AG04450 (cell line): ENCODE measurements at regions not wholly inside any gene's neighbourhood (a gene's known extent, or its start where the extent isn't known, plus 50 kb on each side); places are given as distances from the start of the nearest gene placed in this dataset.
"Not testable (repeated sequence)": the region's sequence is repeated elsewhere in the genome, so short reads cannot be mapped to it uniquely, and the experiment has no call there.

Experiments
- CTCF ChIA-PET: fragments of 300-600, 350-600 bp; formaldehyde crosslinking; extraction: SDS; loops from one replicate; lab custom pipeline; 2022; ENCODE audit warnings: antibody characterized with exemption, inconsistent platforms; lab: Charles Lee
- POLR2A ChIA-PET: fragments of 350-600 bp; formaldehyde crosslinking; extraction: SDS; loops from one replicate; lab custom pipeline; 2021; ENCODE audit warnings: antibody characterized with exemption, inconsistent platforms; lab: Yijun Ruan, JAX
- DNase-seq: peaks from one replicate; pipeline ENCODE4 v3.0.0-alpha.2; 2011; ENCODE audit warnings: low read depth, low spot score
- H3K27ac ChIP-seq: one replicate; pipeline ENCODE4 v1.5.1; 2012; ENCODE audit warnings: low read depth, low read length, control low read depth
- H3K27me3 ChIP-seq: one replicate; pipeline ENCODE4 v1.6.0; 2012; ENCODE audit warnings: low read length; ENCODE audit not compliant: control insufficient read depth, insufficient read depth
- H3K4me3 ChIP-seq: 2 replicates; pipeline ENCODE4 v1.5.1; 2011; ENCODE audit warnings: mild to moderate bottlenecking, low read depth, low read length, control low read depth
- H3K9me3 ChIP-seq: 2 replicates; pipeline ENCODE4 v1.5.1; 2012; ENCODE audit warnings: low read length; ENCODE audit not compliant: control insufficient read depth, insufficient read depth
- CTCF ChIP-seq: IDR thresholded peaks from 2 replicates; pipeline ENCODE4 v1.5.1; 2011; ENCODE audit warnings: low read depth, low read length, control low read depth, inconsistent platforms

DNA sequence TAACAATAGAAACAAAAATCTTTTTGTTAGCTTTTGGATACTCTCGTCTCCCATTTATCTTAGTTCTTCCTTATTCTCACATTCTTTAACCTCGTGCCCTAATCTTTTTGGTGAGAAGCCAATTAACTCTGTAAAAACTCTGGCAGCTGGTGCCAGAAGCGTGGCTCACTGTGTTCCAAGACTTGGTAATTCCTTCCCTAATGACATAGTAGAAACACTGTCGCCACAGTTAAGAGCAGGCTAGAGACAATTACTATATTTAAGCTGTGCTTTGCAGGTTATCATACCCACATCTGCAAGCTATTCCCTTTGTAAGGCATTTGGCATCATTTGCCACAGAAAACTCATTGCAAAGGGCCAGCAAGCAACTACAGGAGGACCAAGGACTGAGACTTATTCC, 160.9 kb upstream of the PIK3R1 start:
- CTCF ChIA-PET = no interaction called here

DNA sequence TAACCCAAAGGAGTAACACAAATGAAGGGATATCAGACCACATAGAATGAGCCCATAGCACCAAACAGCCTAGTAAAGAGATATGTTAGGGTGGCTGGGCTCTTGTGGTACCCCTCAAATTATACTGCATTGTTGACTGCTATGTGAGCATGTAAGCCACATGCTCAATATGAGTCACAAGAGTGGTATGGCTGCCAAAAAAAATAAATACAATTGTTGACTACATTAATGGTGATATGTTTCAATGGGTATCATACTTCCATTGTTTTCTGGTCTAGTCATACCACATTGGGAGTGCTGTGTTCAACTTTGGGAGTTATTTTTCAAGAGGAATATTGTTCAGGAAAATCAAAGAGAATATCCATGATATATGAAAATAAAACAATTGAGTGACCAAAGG, 162.4 kb upstream of the PIK3R1 start:
- ChIA-PET CTCF (no interaction called here), POLR2A (no interaction called here)
- Histone ChIP-seq H3K27me3 (no peaks in the 10 kb centered on the region), H3K4me3 (no peak overlapping the region), H3K9me3 (no peaks in the 10 kb centered on the region), H3K27ac (no peak overlapping the region)
- no peak for TF ChIP-seq CTCF
- DNase-seq = no peak

More for the DNA sequence above, 160.9 kb upstream of the PIK3R1 start:
- Histone ChIP-seq H3K4me3 (no peak overlapping the region), H3K27ac (no peak overlapping the region), H3K27me3 (no peaks in the 10 kb centered on the region), H3K9me3 (no peaks in the 10 kb centered on the region)
- TF ChIP-seq CTCF = no peak
- DNase-seq = no peak
- POLR2A ChIA-PET = no interaction called here

DNA sequence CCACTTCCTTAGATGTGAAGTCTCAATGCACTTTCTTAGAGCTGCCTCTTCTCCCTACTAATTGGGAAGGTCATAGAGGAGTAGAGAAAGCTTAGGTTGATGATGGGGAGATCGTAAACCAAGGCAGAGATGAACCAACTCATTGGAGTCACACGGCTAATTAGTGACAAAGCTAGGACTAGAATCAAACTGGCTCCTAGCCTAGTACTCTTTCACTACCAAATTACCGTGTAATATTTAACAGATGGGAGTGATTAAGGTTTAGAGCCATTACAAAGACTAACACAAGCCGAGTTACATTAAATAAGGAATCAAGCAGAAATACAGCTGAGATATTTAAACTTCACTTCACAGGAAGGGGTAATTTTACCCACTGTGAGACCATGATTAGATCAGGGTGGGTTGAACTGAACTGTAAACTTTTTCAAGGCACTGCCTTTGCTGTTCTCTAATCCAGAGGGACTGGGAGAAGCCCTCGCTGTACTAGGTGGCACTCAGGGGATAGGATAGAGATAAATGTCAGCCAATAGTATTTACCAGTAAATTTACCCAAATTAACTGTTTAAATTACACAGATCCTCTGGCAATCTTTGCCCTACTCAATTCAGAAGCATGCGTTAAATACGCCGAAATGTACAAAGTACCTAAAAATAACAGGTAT, 166.4 kb upstream of the PIK3R1 start:
- Histone ChIP-seq H3K27me3 (no peaks in the 10 kb centered on the region), H3K9me3 (peaks cover 2% of the 10 kb centered on the region; the same call in 1 of the 2 replicates), H3K27ac (no peak overlapping the region), H3K4me3 (no peak overlapping the region)
- POLR2A ChIA-PET = no interaction called here
- DNase-seq = no peak
- no peak for TF ChIP-seq CTCF
- CTCF ChIA-PET = no interaction called here

- H3K27ac ChIP-seq = no peak overlapping the region
- CTCF ChIA-PET = no interaction called here
- POLR2A ChIA-PET = no interaction called here
- no peaks in the 10 kb centered on the region for H3K27me3 ChIP-seq
- no peak for DNase-seq
- no peak overlapping the region for H3K4me3 ChIP-seq
- peaks cover 2% of the 10 kb centered on the region; the same call in 1 of the 2 replicates for H3K9me3 ChIP-seq
- no peak for TF ChIP-seq CTCF
Measured at GRCh38 chr5:68048516-68048915, 167.0 kb upstream of the PIK3R1 start.

GRCh38 chr5:68048054-68048453, 167.5 kb upstream of the PIK3R1 start:
- H3K9me3 ChIP-seq, DNase-seq, H3K27ac ChIP-seq, POLR2A ChIA-PET, H3K27me3 ChIP-seq, H3K4me3 ChIP-seq, CTCF ChIA-PET: not testable (repeated sequence)
